Stimulated activated CD4-positive, alpha-beta T cell treated with anti-CD3 and anti-CD28 coated beads, Interleukin-2, amount 100 ng/mL, for 48 hours (primary cell): ENCODE measurements at regions not wholly inside any gene's neighbourhood (a gene's known extent, or its start where the extent isn't known, plus 50 kb on each side); places are given as distances from the start of the nearest gene placed in this dataset.

Experiments
- DNase-seq, 2 donors: peaks; one replicate each; pipeline ENCODE4 v3.0.0-alpha.2; 2020

DNA sequence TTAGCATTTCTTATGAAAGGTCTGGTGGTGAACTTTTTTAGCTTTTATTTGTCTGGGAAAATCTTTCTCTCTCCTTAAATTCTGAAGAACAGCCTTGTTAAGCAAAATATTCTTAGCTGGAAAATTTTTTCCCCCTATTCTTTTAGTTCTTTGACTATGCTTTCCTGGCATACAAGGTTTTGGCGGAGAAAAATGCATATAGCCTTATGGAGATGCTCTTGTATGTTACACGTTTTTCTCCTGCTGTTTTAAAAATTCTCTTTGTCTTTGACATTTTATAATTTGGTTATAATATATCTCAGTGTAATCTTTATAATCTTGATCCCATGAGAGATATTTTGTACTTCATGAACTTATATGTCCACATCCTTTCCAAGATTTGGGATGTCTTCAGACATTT lies 1190.4 kb upstream of the ZEB2 start:
- no peak for DNase-seq

DNA sequence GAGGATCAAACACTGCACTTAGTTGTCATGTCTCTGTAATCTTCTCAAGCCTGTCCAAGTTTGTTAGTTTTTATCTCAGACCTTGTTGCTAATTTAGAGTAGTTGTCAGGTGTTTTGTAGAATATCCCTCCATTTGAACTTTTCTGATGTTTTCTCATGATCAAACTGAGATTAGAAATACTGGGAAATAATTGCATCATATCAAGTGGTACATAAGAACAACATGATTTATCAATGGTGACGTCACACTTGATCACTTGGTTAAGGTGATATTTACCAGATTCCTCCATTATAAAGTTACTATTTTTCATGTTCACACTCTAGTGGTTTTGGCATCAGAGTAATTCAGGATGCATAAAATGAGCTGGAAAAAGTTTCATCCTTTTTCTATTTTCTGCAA lies 1182.4 kb upstream of the ZEB2 start:
- DNase-seq: no peak

DNA sequence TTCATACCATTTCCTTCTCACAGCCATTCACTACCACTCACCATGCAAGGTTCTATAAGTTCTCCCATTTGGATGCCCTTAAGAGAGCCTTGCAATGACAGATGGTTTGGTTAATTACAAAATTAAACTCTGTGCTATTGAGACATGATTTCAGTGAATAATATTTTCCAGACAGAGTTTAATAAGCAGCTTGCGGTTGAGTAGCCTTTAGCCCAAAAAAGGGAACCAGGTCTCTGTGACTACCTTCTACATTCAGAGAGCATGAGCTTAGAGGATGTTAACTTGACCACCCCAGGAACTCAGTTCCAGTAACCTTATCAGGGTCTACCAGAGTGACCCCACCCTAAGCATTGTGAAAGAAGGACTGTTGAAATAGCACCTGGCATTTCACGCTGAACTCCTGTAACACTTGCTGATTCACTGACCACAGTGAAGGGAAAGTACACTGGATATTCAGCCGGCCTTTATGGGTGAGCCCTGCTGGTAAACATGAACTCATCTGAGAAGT lies 1173.1 kb upstream of the ZEB2 start:
- no peak for DNase-seq

DNA sequence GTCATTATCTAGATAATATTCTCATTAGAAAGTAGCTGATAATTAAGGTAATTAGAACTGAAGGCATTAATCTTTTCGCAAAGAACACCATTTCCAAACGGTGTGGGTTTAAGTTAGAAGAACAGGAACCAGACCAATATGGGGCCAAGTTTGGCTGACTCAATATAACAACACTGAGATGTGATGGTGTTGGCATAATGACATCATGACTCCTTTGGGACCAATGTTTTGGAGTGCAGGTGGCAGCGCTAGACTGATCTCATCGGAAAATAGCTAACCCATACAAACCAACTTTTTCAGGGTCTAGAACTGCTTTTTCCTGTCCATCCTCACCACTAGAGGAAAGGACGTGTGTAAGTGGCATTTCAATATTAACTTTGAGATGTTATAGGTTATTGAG lies 1171.7 kb upstream of the ZEB2 start:
- no peak for DNase-seq

DNA sequence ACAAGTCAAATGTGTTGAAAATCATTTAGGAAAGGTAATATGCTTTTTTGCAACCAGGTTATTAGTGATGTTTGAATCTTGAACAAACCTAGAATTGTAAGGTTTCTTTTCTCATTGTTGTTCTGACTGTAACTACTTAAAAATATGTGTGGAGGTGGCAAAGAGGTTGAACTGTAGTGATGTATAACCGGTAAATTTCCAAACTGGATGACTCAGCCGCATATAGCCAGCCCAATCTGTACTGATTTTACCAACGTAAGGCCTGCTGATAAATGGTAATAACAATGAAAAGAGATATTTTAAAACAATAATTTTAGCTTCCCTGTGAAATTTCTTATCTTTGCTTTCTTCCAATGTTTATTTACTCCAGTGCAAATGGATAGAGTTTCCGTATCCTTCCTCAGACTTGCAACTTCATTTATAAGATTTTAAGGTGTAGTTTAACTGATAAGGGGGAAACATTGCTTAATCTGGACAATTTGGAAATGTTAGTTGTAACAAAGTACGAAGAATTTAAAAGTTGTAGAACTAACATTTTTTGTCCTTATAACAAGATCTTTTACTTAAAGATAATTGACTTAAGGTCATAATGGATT lies 1170.4 kb upstream of the ZEB2 start:
- DNase-seq: no peak

DNA sequence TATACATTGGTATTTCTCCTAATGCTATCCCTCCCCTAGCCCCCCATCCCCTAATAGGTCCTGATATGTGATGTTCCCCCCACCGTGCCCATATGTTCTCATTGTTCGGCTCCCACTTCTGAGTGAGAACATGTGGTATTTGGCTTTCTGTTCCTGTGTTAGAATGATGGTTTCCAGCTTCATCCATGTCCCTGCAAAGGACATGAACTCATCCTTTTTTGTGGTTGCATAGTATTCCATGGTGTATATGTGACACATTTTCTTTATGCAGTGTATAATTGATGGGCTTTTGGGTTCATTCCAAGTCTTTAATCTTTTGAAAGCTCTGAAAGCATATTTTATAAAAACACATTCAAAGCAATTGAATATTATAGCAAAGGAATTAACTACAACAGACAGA lies 1169.4 kb upstream of the ZEB2 start:
- DNase-seq: no peak

DNA sequence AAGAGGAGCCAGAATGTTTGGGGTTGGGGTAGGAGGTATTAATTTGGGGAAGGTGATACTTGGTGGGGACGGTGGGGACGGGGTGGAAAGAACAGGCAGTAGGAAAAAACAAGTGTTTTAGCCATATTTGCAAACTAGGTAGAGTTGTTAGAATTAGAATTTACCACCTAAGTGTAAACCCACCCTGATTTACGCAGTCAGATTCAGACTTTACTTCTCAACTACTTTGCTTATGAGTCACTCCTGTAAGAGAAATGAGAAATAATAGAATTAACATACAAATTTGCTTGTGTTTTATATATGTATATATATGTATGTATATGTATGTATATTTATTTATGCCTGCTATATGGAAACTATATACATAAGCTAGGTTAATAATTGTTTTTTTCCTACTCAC lies 1168.2 kb upstream of the ZEB2 start:
- no peak for DNase-seq

DNA sequence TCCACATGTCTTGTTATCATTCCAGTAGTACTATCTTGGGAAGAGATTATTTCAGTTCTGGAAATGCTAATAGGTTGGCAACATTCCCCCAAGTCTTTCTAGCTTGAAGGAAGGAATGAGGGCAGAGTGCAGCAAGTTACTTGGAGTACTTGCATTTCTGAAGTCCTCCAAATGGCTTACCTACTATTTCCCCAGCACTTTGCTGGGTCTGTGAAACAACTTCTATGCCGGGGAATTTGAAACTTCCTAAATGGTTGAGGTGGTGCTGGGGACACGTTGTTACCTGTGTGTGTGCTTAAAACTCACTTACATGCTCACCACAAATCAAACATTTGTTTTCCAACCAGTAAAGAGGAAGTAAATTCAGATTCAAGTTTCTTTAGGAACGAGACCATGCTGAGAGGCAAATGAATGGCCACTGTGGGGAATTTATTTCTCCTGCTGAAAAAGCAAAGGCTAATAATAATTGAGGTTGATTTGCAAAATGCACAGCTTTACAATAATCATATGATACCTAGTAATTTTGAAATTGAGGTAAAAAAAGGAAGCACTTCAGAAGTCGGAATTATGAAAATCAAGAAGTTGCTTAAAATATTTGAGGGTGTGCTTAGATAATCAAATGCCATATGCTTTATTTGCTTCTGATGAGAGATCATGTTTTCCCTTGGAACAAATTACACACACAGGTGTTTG lies 1167.7 kb upstream of the ZEB2 start:
- no peak for DNase-seq

DNA sequence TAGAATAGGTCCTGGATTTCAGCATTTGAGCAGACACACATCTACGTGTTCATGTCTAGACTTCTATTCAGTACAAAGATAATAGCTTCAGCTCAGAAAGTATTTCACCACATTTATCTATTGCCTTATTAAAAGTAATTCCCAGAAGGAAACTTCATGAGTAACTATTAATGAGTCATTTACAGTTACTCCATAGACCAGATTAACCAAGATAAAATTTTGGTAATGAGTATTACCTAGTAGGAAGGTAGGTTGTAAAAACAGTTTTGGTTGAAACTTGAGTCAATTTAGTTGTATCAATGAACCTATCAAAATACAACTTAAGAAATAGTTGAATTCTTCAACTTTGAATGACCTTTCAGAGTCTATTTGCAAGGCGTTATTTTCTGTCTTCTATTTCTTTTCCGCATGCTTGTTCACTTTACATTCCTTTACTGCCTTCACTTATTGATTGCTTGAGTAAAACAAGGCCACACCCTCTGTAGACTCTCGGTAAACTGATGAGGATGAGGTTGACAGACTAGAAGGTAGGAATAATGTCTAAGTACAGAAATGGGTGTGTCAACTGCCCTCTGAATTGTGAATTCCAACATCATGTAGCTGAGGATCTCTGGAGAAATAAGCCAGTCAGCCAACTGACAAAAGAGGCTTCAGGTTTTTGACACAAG lies 1165.6 kb upstream of the ZEB2 start:
- DNase-seq: no peak

DNA sequence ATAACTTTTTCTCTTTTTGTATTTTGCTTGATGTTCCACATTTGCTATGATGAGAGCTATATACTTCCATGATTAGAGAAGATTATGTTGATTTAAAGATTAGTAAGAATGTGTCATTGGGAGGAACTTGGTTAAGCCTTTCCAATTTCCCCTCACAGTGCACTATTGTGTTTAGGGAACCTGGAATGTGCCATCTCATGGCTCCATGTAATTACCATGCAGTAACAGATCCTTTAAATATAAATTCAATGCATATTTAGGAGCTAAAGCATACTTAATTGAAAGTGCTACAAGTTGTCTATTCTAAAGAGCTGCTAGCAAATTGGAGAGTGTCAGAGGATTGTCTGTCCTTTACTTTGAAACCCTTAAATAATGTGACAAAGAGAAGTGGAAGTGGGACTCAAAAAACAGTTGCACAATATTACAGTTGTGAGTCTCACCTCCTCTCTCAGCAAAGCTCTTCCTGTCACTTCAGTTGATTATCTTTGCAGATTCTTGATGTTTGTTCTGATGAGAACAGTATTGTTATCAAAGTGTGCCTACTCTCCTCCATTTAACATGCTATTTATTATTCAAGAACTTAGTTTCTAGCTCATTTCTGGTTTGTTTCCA lies 1162.7 kb upstream of the ZEB2 start:
- no peak for DNase-seq

DNA sequence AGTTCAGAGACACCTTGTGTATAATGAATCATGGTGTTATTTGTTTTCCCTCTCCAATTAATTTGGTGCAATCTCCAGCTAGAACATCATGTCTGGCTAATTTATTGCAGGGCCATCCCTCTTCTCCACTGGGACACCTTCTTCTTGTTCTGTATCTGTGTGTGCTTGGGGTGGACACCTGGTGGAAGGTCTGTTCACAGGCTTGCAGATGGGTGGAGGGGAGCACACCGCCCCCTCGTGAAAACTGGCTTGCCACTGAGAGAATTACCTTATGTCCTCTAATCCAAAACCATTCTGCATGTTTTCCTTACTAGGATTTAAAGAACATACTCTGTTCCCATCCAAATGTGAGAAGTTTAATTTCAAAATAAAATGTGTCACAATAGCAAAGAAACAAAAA lies 1160.4 kb upstream of the ZEB2 start:
- no peak for DNase-seq

DNA sequence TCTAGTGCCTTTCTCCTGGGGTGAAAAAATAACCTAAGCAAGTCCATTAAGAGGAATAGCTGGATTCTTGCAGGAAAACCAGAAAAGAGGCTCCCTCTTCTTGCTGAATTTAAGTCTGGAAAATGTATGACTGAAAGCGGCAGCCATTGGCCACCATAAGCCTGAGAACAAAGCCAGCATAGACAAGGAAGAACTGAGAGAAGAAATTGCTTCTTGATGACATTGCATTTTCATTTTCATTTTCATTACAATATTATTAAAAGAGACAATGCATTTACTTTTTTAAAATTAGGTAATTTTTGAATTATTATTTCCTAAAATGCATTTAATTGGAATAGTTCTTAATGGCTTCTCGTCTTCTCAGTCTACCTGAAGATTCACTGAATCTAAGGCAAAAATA lies 1157.5 kb upstream of the ZEB2 start:
- no peak for DNase-seq

DNA sequence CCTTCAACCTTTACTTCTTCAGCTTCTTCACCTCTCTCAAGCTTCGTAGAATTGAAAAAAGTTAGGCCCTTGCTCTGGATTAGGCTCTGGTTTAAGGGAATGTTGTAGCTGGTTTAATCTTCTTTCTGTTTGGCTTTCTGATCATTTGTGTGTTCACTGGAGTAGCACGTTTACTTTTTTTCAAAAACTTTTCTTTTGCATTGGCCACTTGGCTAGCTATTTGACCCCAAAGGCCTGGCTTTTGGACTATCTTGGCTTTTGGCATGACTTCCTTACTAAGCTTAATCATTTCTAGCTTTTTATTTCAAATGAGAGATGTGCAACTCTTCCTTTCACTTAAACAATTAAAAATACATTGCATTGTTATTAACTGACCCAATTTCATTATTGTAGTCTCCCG lies 1154.8 kb upstream of the ZEB2 start:
- no peak for DNase-seq

DNA sequence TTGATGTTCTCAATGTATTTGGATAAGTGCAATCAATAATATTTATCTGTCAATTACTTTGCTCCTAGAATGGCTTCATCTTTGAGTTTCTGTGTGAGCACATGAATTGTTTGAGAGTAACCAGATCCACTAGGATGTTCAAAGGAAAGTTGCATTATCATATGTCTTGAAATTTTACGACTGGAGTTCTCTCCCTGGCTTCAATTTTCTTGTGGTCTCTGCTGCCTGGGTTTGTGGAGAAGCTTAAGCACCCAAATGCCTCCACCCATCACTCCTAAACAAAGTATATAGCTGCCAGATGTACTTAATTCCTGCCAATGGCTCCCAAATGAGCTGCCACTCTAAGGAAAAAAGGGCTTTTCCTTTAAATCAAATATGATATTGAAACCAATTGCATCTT lies 1149.4 kb upstream of the ZEB2 start:
- no peak for DNase-seq

DNA sequence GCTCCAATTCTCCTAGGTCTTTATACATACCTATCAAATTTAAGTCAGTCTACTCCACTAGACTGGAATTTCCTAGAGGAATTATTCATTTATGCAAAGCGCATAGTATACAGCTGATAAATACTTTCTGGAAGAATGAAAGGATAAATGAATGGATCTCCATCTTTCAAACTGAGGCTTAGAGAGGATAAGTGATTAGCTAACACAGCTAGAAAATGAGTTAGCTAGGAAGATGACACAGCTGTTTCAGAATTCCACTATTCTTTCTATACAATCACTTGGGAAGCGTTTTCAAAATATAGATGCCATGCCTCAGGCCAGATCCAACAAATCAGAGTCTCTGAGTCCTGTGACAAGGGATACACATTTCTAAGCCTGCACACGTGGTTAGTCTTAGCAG lies 1146.6 kb upstream of the ZEB2 start:
- no peak for DNase-seq

DNA sequence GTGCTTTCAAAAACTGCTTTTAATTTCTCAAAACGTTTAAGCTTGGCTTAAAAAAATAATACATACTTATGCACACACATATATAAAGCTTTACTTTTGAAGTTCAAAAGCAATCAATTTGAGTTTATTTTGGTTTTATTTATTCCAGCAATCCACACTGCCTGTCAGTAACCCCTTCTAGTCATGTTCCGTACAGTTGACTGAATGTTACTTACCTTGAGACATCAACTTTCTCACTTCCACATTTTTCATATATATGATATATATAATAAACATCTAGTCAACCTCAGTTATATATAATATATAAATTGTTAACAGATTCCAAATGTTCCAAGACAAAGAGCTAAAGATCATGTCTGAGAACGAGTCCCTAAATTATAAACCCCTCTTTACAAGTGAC lies 1137.3 kb upstream of the ZEB2 start:
- no peak for DNase-seq

DNA sequence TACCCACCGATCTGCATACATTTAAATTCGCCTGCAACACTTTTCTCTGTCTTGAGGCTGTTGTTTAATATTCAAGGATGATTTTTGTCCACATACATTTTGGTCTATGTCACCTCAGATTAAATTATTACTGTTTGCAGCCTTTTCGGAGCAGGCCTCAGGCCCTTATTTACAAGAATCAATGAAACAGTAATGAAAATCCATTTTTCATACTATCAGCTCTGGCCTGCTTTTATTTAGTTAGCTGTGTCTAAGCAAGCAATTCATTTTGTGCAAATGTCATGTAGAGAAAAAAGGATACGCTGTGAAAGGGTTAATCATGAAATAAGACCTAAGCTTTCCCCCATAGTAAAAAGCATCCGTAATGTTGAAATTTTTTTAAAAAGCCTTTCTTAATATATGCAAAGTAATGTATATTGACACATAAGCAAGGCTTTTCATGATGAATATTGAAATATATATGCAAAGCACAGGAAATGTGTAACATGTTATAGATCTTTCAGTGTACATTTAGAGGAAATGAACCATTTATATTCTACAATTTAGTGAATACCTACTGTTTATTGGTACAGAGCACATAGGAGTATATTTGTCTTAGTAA lies 1135.3 kb upstream of the ZEB2 start:
- DNase-seq: no peak

DNA sequence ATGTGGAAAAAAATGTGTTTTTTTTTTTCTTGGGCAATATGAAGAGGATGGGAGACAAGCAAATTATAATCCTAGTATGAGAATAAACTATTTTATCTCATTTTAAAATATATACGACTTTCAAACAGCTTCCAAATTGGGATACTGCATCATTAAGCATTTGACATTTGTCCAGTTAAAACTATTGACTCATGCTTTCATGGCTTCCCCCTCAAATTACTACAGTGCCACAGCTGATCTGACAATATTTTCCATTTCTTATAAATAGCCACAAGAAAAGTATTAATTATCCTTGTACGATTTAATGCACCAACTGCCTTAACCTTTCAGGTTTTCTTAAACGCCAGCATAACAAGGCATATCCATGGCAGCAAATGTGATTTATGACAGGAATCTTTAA lies 1134.8 kb upstream of the ZEB2 start:
- no peak for DNase-seq

DNA sequence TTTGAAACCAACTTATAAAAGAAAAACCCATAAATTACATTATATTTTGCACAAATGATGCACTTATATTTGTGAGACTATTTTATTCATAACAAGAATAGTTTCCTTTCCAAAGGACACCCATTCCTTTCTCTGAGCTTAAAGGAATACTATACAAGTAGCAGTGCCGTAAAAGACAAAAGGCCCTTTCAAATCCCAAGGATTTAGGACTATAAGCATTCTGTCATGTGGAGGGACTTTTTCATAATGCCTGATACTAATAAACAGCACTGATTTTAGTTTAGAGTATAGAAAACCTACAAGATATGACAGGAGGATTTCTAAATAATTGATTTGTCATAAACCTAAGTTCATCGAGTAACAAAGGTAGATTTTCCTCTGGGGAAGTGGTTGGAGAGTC lies 1134.2 kb upstream of the ZEB2 start:
- no peak for DNase-seq

DNA sequence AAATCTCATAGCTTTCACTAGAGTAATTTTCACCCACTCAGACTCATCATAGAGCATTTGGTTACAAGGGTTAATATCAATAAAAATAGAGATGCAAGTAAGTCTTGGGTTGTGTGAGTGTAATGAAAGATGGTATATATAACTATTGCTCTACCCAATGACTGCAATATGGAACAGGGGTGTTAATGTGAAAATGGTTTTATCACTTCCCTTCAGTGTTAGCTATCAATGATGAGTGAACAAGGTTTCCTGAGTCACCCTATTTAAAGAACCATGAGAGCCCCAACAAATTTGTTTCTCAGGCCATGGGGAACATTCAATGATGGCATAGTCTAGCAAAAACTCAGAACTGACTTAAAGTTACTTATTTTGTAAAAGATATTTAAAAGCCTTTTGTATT lies 1133.6 kb upstream of the ZEB2 start:
- DNase-seq: no peak

DNA sequence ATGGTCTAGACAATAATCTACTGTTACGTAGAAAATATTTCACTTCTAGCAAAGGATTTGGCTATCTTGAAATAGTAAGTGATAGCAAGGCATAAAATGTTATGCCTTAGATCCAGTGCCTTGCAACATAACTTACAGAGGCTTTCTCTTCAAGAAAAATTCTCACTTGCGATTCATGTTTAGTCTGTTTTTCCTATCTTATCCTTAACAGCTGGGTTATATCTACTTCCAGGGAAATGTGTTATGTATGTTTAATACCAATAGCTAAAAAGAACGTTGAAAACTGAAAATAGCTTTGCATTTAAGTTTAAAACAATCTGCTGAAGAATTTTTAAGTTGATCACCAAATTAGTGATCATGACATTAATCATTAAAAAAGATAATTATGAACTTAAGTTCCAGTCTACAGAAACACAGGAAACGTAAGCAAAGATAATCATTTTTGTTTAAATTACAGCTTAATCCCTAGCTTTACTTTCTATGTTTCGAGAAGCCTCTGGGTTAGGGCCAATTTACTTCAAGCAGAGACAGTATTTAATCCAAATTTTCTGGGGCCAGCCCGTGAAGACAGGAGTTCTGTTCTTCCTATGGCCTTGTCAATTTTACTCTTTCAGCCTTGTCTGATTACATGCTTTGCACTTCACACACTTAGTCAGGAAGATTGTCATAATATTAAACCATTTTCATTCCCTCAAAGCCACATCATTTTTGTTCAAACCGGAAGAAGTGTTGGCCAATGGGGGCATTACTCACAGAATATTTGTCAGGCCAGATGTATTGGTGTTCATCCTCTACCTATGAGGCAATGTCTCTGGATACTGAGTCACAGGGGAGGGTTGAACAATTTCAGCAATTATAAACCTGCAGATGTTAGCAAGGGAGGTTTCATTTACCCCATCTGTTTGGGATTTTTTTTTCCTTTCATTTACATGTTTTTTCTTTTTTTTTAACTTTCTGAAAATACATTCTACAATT lies 1132.9 kb upstream of the ZEB2 start:
- DNase-seq: no peak

DNA sequence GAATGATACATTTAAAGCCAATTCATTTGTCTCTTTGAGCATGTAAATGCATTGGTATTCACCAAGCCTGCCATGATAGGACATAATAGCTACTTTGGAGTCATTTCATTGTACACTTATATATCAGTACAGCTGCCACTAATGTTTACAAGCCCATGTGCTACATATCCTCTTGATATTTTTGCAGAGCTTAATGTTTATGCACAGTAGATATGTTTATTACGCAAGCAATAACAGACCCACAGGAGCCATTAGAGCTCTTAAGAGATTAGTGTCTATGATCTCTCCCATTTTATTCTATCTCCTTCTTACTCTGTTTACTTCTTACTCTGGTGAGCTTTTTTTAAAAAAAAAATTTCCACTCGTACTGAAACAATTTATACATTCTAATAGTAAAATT lies 1132.1 kb upstream of the ZEB2 start:
- DNase-seq: no peak
